ENCODE measurements at regions not wholly inside any gene's neighbourhood (a gene's known extent, or its start where the extent isn't known, plus 50 kb on each side); places are given as distances from the start of the nearest gene placed in this dataset.

GRCh38 chr7:53110425-53110824, 75.0 kb downstream of the POM121L12 start:
- Mint-ChIP-seq H3K27me3 (ENCODE audit: low read depth) (no peaks in the 10 kb centered on the region), H3K4me1 (peaks cover 12% of the 10 kb centered on the region), H3K4me3 (no peak overlapping the region), H3K27ac (no peak overlapping the region), H3K9me3 (no peaks in the 10 kb centered on the region), H3K36me3 (ENCODE audit: low read depth) (no peaks in the 10 kb centered on the region)
- no peak for TF ChIP-seq CTCF (IDR thresholded peaks at IDR 0.05; ENCODE audit: unreplicated experiment in 3 of 3)

GRCh38 chr7:53111031-53111430, 75.6 kb downstream of the POM121L12 start:
- Mint-ChIP-seq H3K27ac (no peak overlapping the region), H3K4me3 (no peak overlapping the region), H3K4me1 (peaks cover 12% of the 10 kb centered on the region), H3K36me3 (ENCODE audit: low read depth) (no peaks in the 10 kb centered on the region), H3K27me3 (ENCODE audit: low read depth) (no peaks in the 10 kb centered on the region), H3K9me3 (no peaks in the 10 kb centered on the region)
- TF ChIP-seq CTCF (IDR thresholded peaks at IDR 0.05; ENCODE audit: unreplicated experiment in 3 of 3): no peak

GRCh38 chr7:53113424-53113823, 78.0 kb downstream of the POM121L12 start:
- TF ChIP-seq CTCF (IDR thresholded peaks at IDR 0.05; ENCODE audit: unreplicated experiment in 3 of 3): no peak
- H3K4me1 Mint-ChIP-seq: peaks cover 12% of the 10 kb centered on the region
- H3K4me3 Mint-ChIP-seq: no peak overlapping the region
- H3K9me3 Mint-ChIP-seq: no peaks in the 10 kb centered on the region
- no peaks in the 10 kb centered on the region for H3K27me3 Mint-ChIP-seq (ENCODE audit: low read depth)
- H3K36me3 Mint-ChIP-seq (ENCODE audit: low read depth): no peaks in the 10 kb centered on the region
- H3K27ac Mint-ChIP-seq: no peak overlapping the region

- peak overlapping the region in 1 of 3 experiments; percentile 79 for H3K27ac Mint-ChIP-seq
- H3K9me3 Mint-ChIP-seq: no peaks in the 10 kb centered on the region
- no peak overlapping the region for H3K4me3 Mint-ChIP-seq
- TF ChIP-seq CTCF (IDR thresholded peaks at IDR 0.05; ENCODE audit: unreplicated experiment in 3 of 3): no peak
- no peaks in the 10 kb centered on the region for H3K36me3 Mint-ChIP-seq (ENCODE audit: low read depth)
- H3K4me1 Mint-ChIP-seq: peaks cover 4% of the 10 kb centered on the region
- H3K27me3 Mint-ChIP-seq (ENCODE audit: low read depth): no peaks in the 10 kb centered on the region
Measured at GRCh38 chr7:53119514-53119941, 84.1 kb downstream of the POM121L12 start.

GRCh38 chr7:53121374-53121773, 85.9 kb downstream of the POM121L12 start:
- H3K36me3 Mint-ChIP-seq (ENCODE audit: low read depth): no peaks in the 10 kb centered on the region
- H3K27me3 Mint-ChIP-seq (ENCODE audit: low read depth): no peaks in the 10 kb centered on the region
- no peak overlapping the region for H3K27ac Mint-ChIP-seq
- no peak for TF ChIP-seq CTCF (IDR thresholded peaks at IDR 0.05; ENCODE audit: unreplicated experiment in 3 of 3)
- peaks cover 5% of the 10 kb centered on the region for H3K9me3 Mint-ChIP-seq
- H3K4me1 Mint-ChIP-seq: peaks cover 4% of the 10 kb centered on the region
- no peak overlapping the region for H3K4me3 Mint-ChIP-seq

GRCh38 chr7:53131697-53132096, 96.3 kb downstream of the POM121L12 start:
- TF ChIP-seq CTCF (IDR thresholded peaks at IDR 0.05; ENCODE audit: unreplicated experiment in 3 of 3): no peak
- no peak overlapping the region for H3K4me3 Mint-ChIP-seq
- peaks cover 8% of the 10 kb centered on the region for H3K9me3 Mint-ChIP-seq
- no peaks in the 10 kb centered on the region for H3K36me3 Mint-ChIP-seq (ENCODE audit: low read depth)
- no peak overlapping the region for H3K27ac Mint-ChIP-seq
- no peaks in the 10 kb centered on the region for H3K27me3 Mint-ChIP-seq (ENCODE audit: low read depth)
- H3K4me1 Mint-ChIP-seq: no peaks in the 10 kb centered on the region
